Neural progenitor cell (in vitro differentiated cells): ENCODE measurements at regions not wholly inside any gene's neighbourhood (a gene's known extent, or its start where the extent isn't known, plus 50 kb on each side); places are given as distances from the start of the nearest gene placed in this dataset.

Source experiments
- CTCF ChIP-seq: fragments of 200-600 bp; sonication (generic); IDR thresholded peaks from 2 replicates; pipeline ENCODE4 v1.5.1; 2017; ENCODE audit warnings: antibody characterized with exemption, mild to moderate bottlenecking
- EZH2phosphoT487 ChIP-seq: fragments of 200-600 bp; sonication (generic); IDR thresholded peaks from 2 replicates; pipeline ENCODE4 v1.6.1; 2017; ENCODE audit warnings: antibody characterized with exemption

- TF ChIP-seq CTCF (no peak), EZH2phosphoT487 (no peak)
Observed at GRCh38 chr1:4482526-4482925, 171.9 kb upstream of the AJAP1 start.
